H1 (cell line): ENCODE measurements at regions not wholly inside any gene's neighbourhood (a gene's known extent, or its start where the extent isn't known, plus 50 kb on each side); places are given as distances from the start of the nearest gene placed in this dataset.

Experiments used
- CTCF ChIA-PET: fragments of 300-600 bp; sonication (Branson Sonifier 250); formaldehyde crosslinking; loops from one replicate; lab custom pipeline; 2021; ENCODE audit not compliant: partially characterized antibody; lab: Charles Lee
- POLR2A ChIA-PET: fragments of 300-600 bp; sonication (Branson Sonifier 250); formaldehyde crosslinking; loops from one replicate; lab custom pipeline; 2021; ENCODE audit warnings: inconsistent platforms; ENCODE audit not compliant: partially characterized antibody; lab: Charles Lee
- DNase-seq, 2 experiments: peaks; one replicate each; pipeline versions ENCODE4 v3.0.0 to v3.0.0-alpha.2; 2010 to 2022; ENCODE audit warnings: low spot score in 2 of 2, low read depth in 1 of 2, mixed read lengths in 1 of 2
- FAIRE-seq: peaks from 2 replicates; lab custom pipeline; 2011; peaks lifted over from hg19 to GRCh38; lab: Jason Lieb, UNC
- H2AFZ ChIP-seq: 2 replicates; pipeline ENCODE4 v1.8.1; 2012; ENCODE audit warnings: low read length, inconsistent platforms
- H2AK5ac ChIP-seq: 2 replicates; pipeline ENCODE4 v1.6.1; 2013; ENCODE audit warnings: low read depth, low read length
- H2BK120ac ChIP-seq: replicated peaks from 2 replicates; pipeline ENCODE3; 2013; ENCODE audit warnings: low read depth, low read length, inconsistent platforms
- H2BK12ac ChIP-seq: 2 replicates; pipeline ENCODE4 v1.6.1; 2013; ENCODE audit warnings: low read depth, low read length
- H2BK15ac ChIP-seq: 2 replicates; pipeline ENCODE4 v1.6.1; 2013; ENCODE audit warnings: low read length
- H2BK20ac ChIP-seq: 2 replicates; pipeline ENCODE4 v1.6.1; 2013; ENCODE audit warnings: low read length
- H2BK5ac ChIP-seq: 2 replicates; pipeline ENCODE4 v1.6.1; 2013; ENCODE audit warnings: low read depth, low read length
- H3K14ac ChIP-seq: 2 replicates; pipeline ENCODE4 v1.6.1; 2013; ENCODE audit warnings: inconsistent platforms; ENCODE audit not compliant: insufficient read length
- H3K18ac ChIP-seq: 2 replicates; pipeline ENCODE4 v1.6.1; 2013; ENCODE audit warnings: low read length; ENCODE audit errors: extremely low read depth
- H3K23ac ChIP-seq: 2 replicates; pipeline ENCODE4 v1.6.1; 2013; ENCODE audit warnings: inconsistent platforms; ENCODE audit not compliant: insufficient read length
- H3K23me2 ChIP-seq: 2 replicates; pipeline ENCODE4 v1.6.1; 2013; ENCODE audit warnings: low read depth, low read length
- H3K27ac ChIP-seq: 2 replicates; pipeline ENCODE4 v1.6.1; 2011; ENCODE audit warnings: low read depth, low read length, inconsistent platforms
- H3K27me3 ChIP-seq, 4 experiments: replicated peaks in 1 of 4; 1 replicate in 1 of 4; 2 replicates in 3 of 4; pipeline versions ENCODE4 v1.6.1 to v1.8.1; 2011 to 2013; ENCODE audit warnings: low read length in 3 of 4, mild to moderate bottlenecking in 3 of 4, inconsistent platforms in 2 of 4, mixed read lengths in 2 of 4, moderate library complexity in 1 of 4; ENCODE audit not compliant: control insufficient read depth in 3 of 4, insufficient read depth in 3 of 4; ENCODE audit errors: extremely low read depth in 1 of 4
- H3K36me3 ChIP-seq, 4 experiments: 2 replicates each; pipeline versions ENCODE4 v1.6.1 to v1.8.1; 2011 to 2013; ENCODE audit warnings: mild to moderate bottlenecking in 4 of 4, low read length in 3 of 4, moderate library complexity in 2 of 4, control low read depth in 1 of 4, inconsistent platforms in 1 of 4; ENCODE audit not compliant: insufficient read depth in 4 of 4, control insufficient read depth in 2 of 4
- H3K4ac ChIP-seq: replicated peaks from 2 replicates; pipeline ENCODE3; 2013; ENCODE audit warnings: low read length, low read depth, mixed read lengths, inconsistent platforms; ENCODE audit not compliant: insufficient read length
- H3K4me1 ChIP-seq, 4 experiments: replicated peaks in 1 of 4; 1 replicate in 1 of 4; 2 replicates in 3 of 4; pipeline versions ENCODE4 v1.6.1 to v1.8.1; 2011 to 2013; ENCODE audit warnings: low read length in 3 of 4, inconsistent platforms in 2 of 4, mixed read lengths in 1 of 4; ENCODE audit not compliant: insufficient read depth in 4 of 4, control insufficient read depth in 3 of 4
- H3K4me2 ChIP-seq, 2 experiments: 2 replicates each; pipeline versions ENCODE4 v1.6.1 to v1.8.1; 2011 to 2013; ENCODE audit warnings: low read depth in 2 of 2, low read length in 2 of 2, control low read depth in 1 of 2, inconsistent platforms in 1 of 2, mild to moderate bottlenecking in 1 of 2; ENCODE audit not compliant: insufficient read depth in 1 of 2
- H3K4me3 ChIP-seq, 4 experiments: fragments of 200-600, 300-600 bp in 1 of 4; sonication (generic), shearing (Covaris generic), sonication (Bioruptor Twin) in 1 of 4; 2 replicates each; pipeline versions ENCODE4 v1.5.1 to v1.8.1; 2011 to 2016; ENCODE audit warnings: low read length in 4 of 4, low read depth in 3 of 4, control low read depth in 2 of 4, inconsistent platforms in 2 of 4, mild to moderate bottlenecking in 2 of 4, mixed read lengths in 1 of 4, moderate library complexity in 1 of 4; ENCODE audit not compliant: insufficient read depth in 2 of 4; ENCODE audit errors: extremely low read depth in 1 of 4
- H3K56ac ChIP-seq: replicated peaks from 2 replicates; pipeline ENCODE3; 2013; ENCODE audit warnings: low read depth, mild to moderate bottlenecking, mixed read lengths, low read length, inconsistent platforms; ENCODE audit not compliant: insufficient read length
- H3K79me1 ChIP-seq: 2 replicates; pipeline ENCODE4 v1.6.1; 2013; ENCODE audit warnings: low read depth, low read length, control low read depth
- H3K79me2 ChIP-seq, 2 experiments: 2 replicates each; pipeline versions ENCODE4 v1.6.1 to v1.8.1; 2012 to 2013; ENCODE audit warnings: low read length in 2 of 2, mild to moderate bottlenecking in 2 of 2, inconsistent platforms in 1 of 2; ENCODE audit not compliant: insufficient read depth in 2 of 2, control insufficient read depth in 1 of 2
- H3K9ac ChIP-seq, 4 experiments: replicated peaks in 1 of 4; 1 replicate in 1 of 4; 2 replicates in 3 of 4; pipeline versions ENCODE4 v1.6.1 to v1.8.1; 2011 to 2013; ENCODE audit warnings: low read depth in 3 of 4, low read length in 3 of 4, control low read depth in 2 of 4, mild to moderate bottlenecking in 2 of 4, moderate library complexity in 2 of 4, inconsistent platforms in 1 of 4; ENCODE audit errors: extremely low read depth in 1 of 4
- H3K9me3 ChIP-seq, 2 experiments: 2 replicates each; pipeline versions ENCODE4 v1.6.1 to v1.8.1; 2012 to 2013; ENCODE audit warnings: mild to moderate bottlenecking in 2 of 2, moderate library complexity in 2 of 2, control low read depth in 1 of 2, inconsistent platforms in 1 of 2, low read depth in 1 of 2, low read length in 1 of 2, mixed read lengths in 1 of 2; ENCODE audit not compliant: insufficient read depth in 2 of 2
- H4K20me1 ChIP-seq, 2 experiments: replicated peaks in 1 of 2; 2 replicates each; pipeline versions ENCODE3 to v1.8.1; 2011 to 2013; ENCODE audit warnings: inconsistent platforms in 2 of 2, low read length in 2 of 2, mild to moderate bottlenecking in 1 of 2; ENCODE audit not compliant: insufficient read depth in 2 of 2, control insufficient read depth in 1 of 2
- H4K5ac ChIP-seq: 2 replicates; pipeline ENCODE4 v1.6.1; 2013; ENCODE audit warnings: low read length, low read depth, mixed read lengths, inconsistent platforms; ENCODE audit not compliant: insufficient read length
- H4K8ac ChIP-seq: 2 replicates; pipeline ENCODE4 v1.8.0; 2013; ENCODE audit warnings: mild to moderate bottlenecking, moderate library complexity, low read length, inconsistent platforms; ENCODE audit not compliant: insufficient read depth; ENCODE audit errors: extremely low read depth
- H4K91ac ChIP-seq: replicated peaks from 2 replicates; pipeline ENCODE3; 2013; ENCODE audit warnings: low read length, mixed read lengths, inconsistent platforms; ENCODE audit not compliant: insufficient read length
- CHD1 ChIP-seq: IDR thresholded peaks from 2 replicates; pipeline ENCODE4 v1.6.1; 2012; ENCODE audit warnings: low read depth, low read length, improper control_type of control experiment
- EZH2 ChIP-seq: fragments of 200-600 bp; sonication (generic); IDR thresholded peaks from 2 replicates; pipeline ENCODE4 v1.7.1; 2012; ENCODE audit warnings: low read depth, mild to moderate bottlenecking, moderate library complexity, low read length, inconsistent platforms; ENCODE audit not compliant: severe bottlenecking
- HDAC6 ChIP-seq: IDR thresholded peaks from one replicate; pipeline ENCODE4 v1.7.1; 2012; ENCODE audit warnings: low read depth, mild to moderate bottlenecking, inconsistent platforms, low read length, moderate library complexity
- JUN ChIP-seq: IDR thresholded peaks from 2 replicates; pipeline ENCODE4 v1.6.1; 2011; ENCODE audit warnings: low read depth, mild to moderate bottlenecking, improper control_type of control experiment, low read length
- JUND ChIP-seq: IDR thresholded peaks from 2 replicates; pipeline ENCODE4 v1.6.1; 2011; ENCODE audit warnings: mild to moderate bottlenecking, improper control_type of control experiment, low read length
- KDM4A ChIP-seq: IDR thresholded peaks from one replicate; pipeline ENCODE4 v1.7.1; 2012; ENCODE audit warnings: low read depth, mild to moderate bottlenecking, moderate library complexity, low read length, inconsistent platforms; ENCODE audit not compliant: severe bottlenecking
- RBBP5 ChIP-seq: IDR thresholded peaks from 2 replicates; pipeline ENCODE4 v1.7.1; 2012; ENCODE audit warnings: low read depth, mild to moderate bottlenecking, inconsistent platforms, low read length, moderate library complexity, borderline replicate concordance
- RXRA ChIP-seq: IDR thresholded peaks from 2 replicates; pipeline ENCODE4 v1.6.1; 2011; ENCODE audit warnings: low read depth, mild to moderate bottlenecking, low read length, moderate library complexity; ENCODE audit not compliant: insufficient read depth
- SAP30 ChIP-seq: fragments of 300-600 bp; sonication (generic); IDR thresholded peaks from 2 replicates; pipeline ENCODE4 v1.7.1; 2012; ENCODE audit warnings: low read length, moderate library complexity, mild to moderate bottlenecking, inconsistent platforms; ENCODE audit not compliant: insufficient read depth, insufficient replicate concordance
- SIN3A ChIP-seq, 2 experiments: IDR thresholded peaks in 1 of 2; conservative IDR thresholded peaks in 1 of 2; 2 replicates each; pipeline ENCODE4 v1.6.1; 2011 to 2012; ENCODE audit warnings: low read length in 2 of 2, improper control_type of control experiment in 1 of 2, low read depth in 1 of 2, mild to moderate bottlenecking in 1 of 2
- SUZ12 ChIP-seq: fragments of 200-600 bp; sonication (generic); IDR thresholded peaks from 2 replicates; pipeline ENCODE4 v1.6.1; 2012; ENCODE audit warnings: mild to moderate bottlenecking, inconsistent platforms, low read length, moderate library complexity, mixed read lengths
- TBP ChIP-seq: IDR thresholded peaks from 2 replicates; pipeline ENCODE4 v1.6.1; 2011; ENCODE audit warnings: low read depth, low read length, improper control_type of control experiment
- WGBS, 2 experiments: shearing (Covaris generic) in 1 of 2; methylation state at CpG; one replicate each; pipeline versions ENCODE4 v1.1.6 to v1.1.7; 2013 to 2015; ENCODE audit warnings: low lambda C conversion rate in 2 of 2, mixed read lengths in 2 of 2, inconsistent platforms in 1 of 2, low coverage in 1 of 2, missing lambda C conversion rate in 1 of 2; ENCODE audit not compliant: insufficient replicate concordance in 2 of 2, insufficient coverage in 1 of 2, insufficient read length in 1 of 2; ENCODE audit errors: extremely low coverage in 1 of 2, missing lambda C conversion rate in 1 of 2; 5-methylcytosine and 5-hydroxymethylcytosine counted together

GRCh38 chr4:115729739-115730266, 616.4 kb upstream of the NDST4 start:
- Histone ChIP-seq H3K4me1 (no peaks in the 10 kb centered on the region), H3K14ac (no peak overlapping the region), H3K36me3 (no peaks in the 10 kb centered on the region), H3K4me2 (no peak overlapping the region), H3K18ac (no peak overlapping the region), H4K8ac (no peak overlapping the region), H2BK5ac (no peak overlapping the region), H3K9ac (no peak overlapping the region), H2AFZ (no peak overlapping the region), H2BK12ac (no peak overlapping the region), H3K4me3 (no peak overlapping the region), H3K23me2 (no peaks in the 10 kb centered on the region), H4K91ac (no peak overlapping the region), H4K5ac (no peak overlapping the region), H3K79me1 (no peaks in the 10 kb centered on the region), H4K20me1 (no peaks in the 10 kb centered on the region), H3K23ac (no peak overlapping the region), H3K56ac (no peak overlapping the region), H3K4ac (no peak overlapping the region), H2BK15ac (no peak overlapping the region), H3K27ac (no peak overlapping the region), H3K27me3 (no peaks in the 10 kb centered on the region), H3K79me2 (no peaks in the 10 kb centered on the region), H3K9me3 (no peaks in the 10 kb centered on the region), H2AK5ac (no peak overlapping the region), H2BK120ac (no peak overlapping the region), H2BK20ac (no peak overlapping the region)
- FAIRE-seq, result no peak
- 93 to 100% methylated on average over 1 to 5 of the region's 5 CpGs for WGBS, 2 experiments
- ChIA-PET POLR2A (no interaction called here), CTCF (interaction anchor here (0.8 kb wide), 1 partner anchor 59 kb away, joined by 3 read pairs; no protein-coding TSS in a partner anchor)
- TF ChIP-seq SIN3A (conservative IDR thresholded peaks at IDR 0.05 in 1 of 2, IDR thresholded peaks at IDR 0.05 in 1 of 2; ENCODE audit: low read depth in 1 of 2, low read length in 2 of 2) (no peak), KDM4A (no peak), EZH2 (no peak), RBBP5 (no peak), CHD1 (no peak), SAP30 (no peak), JUND (no peak), SUZ12 (no peak), RXRA (no peak), HDAC6 (no peak), JUN (no peak), TBP (no peak)
- DNase-seq, result no peak
